ENCODE measurements at regions not wholly inside any gene's neighbourhood (a gene's known extent, or its start where the extent isn't known, plus 50 kb on each side); places are given as distances from the start of the nearest gene placed in this dataset.

DNA sequence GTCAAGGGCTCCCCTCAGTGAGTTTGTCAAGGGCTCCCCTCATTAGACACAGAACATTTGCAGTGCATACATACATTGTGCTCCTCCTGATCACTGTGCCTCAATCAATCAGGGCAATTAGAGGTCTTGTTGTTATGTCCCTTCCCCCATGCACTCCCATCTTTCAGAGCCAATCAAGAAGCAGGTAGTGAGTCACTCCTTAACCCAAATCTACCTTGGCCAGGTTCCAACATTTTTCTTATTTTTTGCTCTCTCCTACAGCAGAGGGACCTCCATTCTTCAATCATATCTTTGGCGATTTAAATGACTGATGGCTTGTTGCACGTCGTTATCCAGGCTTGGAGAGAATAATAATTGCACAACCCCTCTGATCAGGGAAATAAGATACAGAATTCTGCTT is 409.9 kb upstream of the SPTLC3 start:
- TF ChIP-seq SP1 (IDR thresholded peaks at IDR 0.05) (no peak), FOXM1 (IDR thresholded peaks at IDR 0.05; ENCODE audit: borderline replicate concordance) (no peak), LEF1 (IDR thresholded peaks at IDR 0.05; ENCODE audit: borderline replicate concordance) (no peak), BHLHE40 (IDR thresholded peaks at IDR 0.05; ENCODE audit: borderline replicate concordance) (no peak), SUZ12 (IDR thresholded peaks at IDR 0.05) (no peak), FOXA1 (IDR thresholded peaks at IDR 0.05) (no peak), TARDBP (IDR thresholded peaks at IDR 0.05) (no peak), NFRKB (IDR thresholded peaks at IDR 0.05) (no peak), ARNT (IDR thresholded peaks at IDR 0.05) (no peak), CTBP1 (IDR thresholded peaks at IDR 0.05; ENCODE audit: borderline replicate concordance) (no peak)
- TF ChIP-seq, protein P1, sequence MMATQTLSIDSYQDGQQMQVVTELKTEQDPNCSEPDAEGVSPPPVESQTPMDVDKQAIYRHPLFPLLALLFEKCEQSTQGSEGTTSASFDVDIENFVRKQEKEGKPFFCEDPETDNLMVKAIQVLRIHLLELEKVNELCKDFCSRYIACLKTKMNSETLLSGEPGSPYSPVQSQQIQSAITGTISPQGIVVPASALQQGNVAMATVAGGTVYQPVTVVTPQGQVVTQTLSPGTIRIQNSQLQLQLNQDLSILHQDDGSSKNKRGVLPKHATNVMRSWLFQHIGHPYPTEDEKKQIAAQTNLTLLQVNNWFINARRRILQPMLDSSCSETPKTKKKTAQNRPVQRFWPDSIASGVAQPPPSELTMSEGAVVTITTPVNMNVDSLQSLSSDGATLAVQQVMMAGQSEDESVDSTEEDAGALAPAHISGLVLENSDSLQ (IDR thresholded peaks at IDR 0.05) = no peak

All from HEK293T (cell line).